Body of pancreas (tissue), 4 donors: ENCODE measurements at regions not wholly inside any gene's neighbourhood (a gene's known extent, or its start where the extent isn't known, plus 50 kb on each side); places are given as distances from the start of the nearest gene placed in this dataset.

Experiments used
- ATAC-seq: fragments of 150-250 bp; one replicate; pipeline ENCODE4 v1.9.1; 2016
- DNase-seq, 4 donors: peaks; one replicate each; pipeline ENCODE4 v3.0.0-alpha.2; 2019
- H3K27ac ChIP-seq, 4 donors: fragments of 200-600 bp; sonication (generic); 1 replicate in 3 of 4; 2 replicates in 1 of 4; pipeline versions ENCODE4 v1.5.1 to v1.6.1; 2016 to 2019; ENCODE audit warnings: mild to moderate bottlenecking in 1 of 4, mixed read lengths in 1 of 4, moderate library complexity in 1 of 4
- H3K27me3 ChIP-seq, 2 donors: fragments of 200-600 bp; sonication (generic); one replicate each; pipeline ENCODE4 v1.6.0; 2016; ENCODE audit warnings: mild to moderate bottlenecking in 1 of 2
- H3K36me3 ChIP-seq, 2 donors: fragments of 200-600 bp; sonication (generic); replicated peaks in 1 of 2; 2 replicates each; pipeline ENCODE4 v1.5.1; 2016; ENCODE audit warnings: low read depth in 2 of 2; ENCODE audit not compliant: insufficient read depth in 1 of 2
- H3K4me1 ChIP-seq: fragments of 200-600 bp; sonication (generic); one replicate; pipeline ENCODE4 v1.6.0; 2016
- H3K4me3 ChIP-seq, 2 donors: fragments of 200-600 bp; sonication (generic); 1 replicate in 1 of 2; 2 replicates in 1 of 2; pipeline ENCODE4 v1.5.1; 2016 to 2019
- H3K9me3 ChIP-seq, 3 donors: fragments of 200-600 bp; sonication (generic); 1 replicate in 2 of 3; 2 replicates in 1 of 3; pipeline ENCODE4 v1.5.1; 2016
- POLR2A ChIP-seq, 3 donors: fragments of 450-650 bp; IDR thresholded peaks; one replicate each; pipeline ENCODE4 v1.6.1; 2016; ENCODE audit warnings: antibody characterized with exemption in 3 of 3, mild to moderate bottlenecking in 2 of 3
- WGBS, 2 donors: methylation state at CpG; one replicate each; pipeline ENCODE4 v1.1.5; 2017; 5-methylcytosine and 5-hydroxymethylcytosine counted together
- intact Hi-C: fragments of 100-400 bp; cut with DNase I; formaldehyde crosslinking; loops from one replicate; pipeline ENCODE4 v1.15.1; 2023
- TF ChIP-seq, protein P1 (sequence below), 7 experiments: fragments of 450-650 bp in 4 of 7; fragments of 200-600 bp in 3 of 7; sonication (generic) in 3 of 7; IDR thresholded peaks; one replicate each; pipeline ENCODE4 v1.5.1; 2016 to 2019; ENCODE audit warnings: antibody characterized with exemption in 7 of 7

DNA sequence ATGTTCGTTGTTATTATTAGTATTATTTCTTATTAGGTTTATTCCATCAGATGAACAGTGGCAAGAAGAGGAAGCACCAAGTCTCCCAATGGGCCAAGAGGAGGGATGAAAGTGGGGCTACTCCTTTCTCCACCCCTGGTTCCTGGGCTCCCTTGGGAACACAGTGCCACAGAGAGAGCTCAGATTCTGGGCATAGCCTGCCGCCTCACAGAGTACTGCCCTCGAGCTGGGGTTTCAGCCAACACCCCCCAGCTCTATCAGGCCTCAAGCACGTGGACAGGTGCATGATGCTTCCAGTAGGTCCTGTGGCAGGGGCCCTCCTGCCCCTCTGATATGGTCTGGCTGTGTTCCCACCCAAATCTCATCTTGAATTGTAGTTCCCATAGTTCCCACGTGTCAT is 103.6 kb upstream of the RNF32 start:
- no peaks in the 10 kb centered on the region for H3K9me3 ChIP-seq
- H3K27ac ChIP-seq: no peak overlapping the region
- H3K36me3 ChIP-seq: no peaks in the 10 kb centered on the region
- TF ChIP-seq POLR2A (IDR thresholded peaks at IDR 0.05): no peak
- TF ChIP-seq, protein P1, sequence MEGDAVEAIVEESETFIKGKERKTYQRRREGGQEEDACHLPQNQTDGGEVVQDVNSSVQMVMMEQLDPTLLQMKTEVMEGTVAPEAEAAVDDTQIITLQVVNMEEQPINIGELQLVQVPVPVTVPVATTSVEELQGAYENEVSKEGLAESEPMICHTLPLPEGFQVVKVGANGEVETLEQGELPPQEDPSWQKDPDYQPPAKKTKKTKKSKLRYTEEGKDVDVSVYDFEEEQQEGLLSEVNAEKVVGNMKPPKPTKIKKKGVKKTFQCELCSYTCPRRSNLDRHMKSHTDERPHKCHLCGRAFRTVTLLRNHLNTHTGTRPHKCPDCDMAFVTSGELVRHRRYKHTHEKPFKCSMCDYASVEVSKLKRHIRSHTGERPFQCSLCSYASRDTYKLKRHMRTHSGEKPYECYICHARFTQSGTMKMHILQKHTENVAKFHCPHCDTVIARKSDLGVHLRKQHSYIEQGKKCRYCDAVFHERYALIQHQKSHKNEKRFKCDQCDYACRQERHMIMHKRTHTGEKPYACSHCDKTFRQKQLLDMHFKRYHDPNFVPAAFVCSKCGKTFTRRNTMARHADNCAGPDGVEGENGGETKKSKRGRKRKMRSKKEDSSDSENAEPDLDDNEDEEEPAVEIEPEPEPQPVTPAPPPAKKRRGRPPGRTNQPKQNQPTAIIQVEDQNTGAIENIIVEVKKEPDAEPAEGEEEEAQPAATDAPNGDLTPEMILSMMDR (IDR thresholded peaks at IDR 0.05): no peak
- ATAC-seq: no peak
- no peak overlapping the region for H3K4me3 ChIP-seq
- WGBS, 2 donors: 74 to 77% methylated on average over 4 to 5 of the region's 5 CpGs
- no peaks in the 10 kb centered on the region for H3K27me3 ChIP-seq
- H3K4me1 ChIP-seq: no peaks in the 10 kb centered on the region
- intact Hi-C loops: no loop called here
- no peak for DNase-seq

DNA sequence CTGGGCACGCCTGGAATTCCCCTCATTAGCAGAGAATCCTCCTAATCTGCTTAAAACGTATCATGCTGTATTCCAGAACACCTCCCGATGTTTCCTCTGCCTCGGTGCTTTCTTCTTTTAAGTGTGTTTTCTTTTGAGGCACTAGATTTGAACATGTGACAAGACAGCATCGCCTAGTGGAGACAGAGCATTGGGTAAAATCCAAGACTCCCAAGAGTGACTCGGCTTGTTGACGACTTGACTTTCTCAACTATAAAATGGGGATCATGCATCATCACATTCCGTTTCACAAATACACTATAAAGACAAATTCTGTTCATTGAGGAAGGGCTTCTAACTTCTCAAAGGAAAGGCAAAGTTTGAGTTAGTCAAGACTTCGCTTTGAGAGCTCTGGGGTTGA is 105.6 kb upstream of the RNF32 start:
- TF ChIP-seq, protein P1 (IDR thresholded peaks at IDR 0.05): no peak
- no peak for TF ChIP-seq POLR2A (IDR thresholded peaks at IDR 0.05)

DNA sequence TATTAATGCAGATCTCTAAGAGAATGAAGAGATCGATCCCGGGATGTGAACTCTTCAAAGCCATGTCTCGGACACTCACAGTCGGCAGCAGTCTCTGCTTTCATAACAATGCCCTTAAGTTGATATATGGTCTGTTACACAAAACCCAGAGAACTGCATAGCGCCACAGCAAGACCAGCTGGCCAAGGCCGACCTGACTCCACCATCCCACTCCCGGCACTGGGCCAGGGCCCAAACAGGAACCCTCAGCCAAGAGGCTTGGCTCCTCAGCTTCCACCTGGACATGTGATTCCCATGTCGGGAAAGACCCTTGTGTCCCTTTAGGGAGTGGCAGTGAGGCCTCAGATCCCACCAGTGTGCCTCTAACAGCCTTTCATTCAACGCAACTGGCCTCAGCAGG is 106.6 kb upstream of the RNF32 start:
- Histone ChIP-seq H3K27ac (no peak overlapping the region), H3K4me3 (no peak overlapping the region), H3K36me3 (no peaks in the 10 kb centered on the region), H3K27me3 (no peaks in the 10 kb centered on the region), H3K9me3 (no peaks in the 10 kb centered on the region), H3K4me1 (no peaks in the 10 kb centered on the region)
- 85 to 96% methylated on average over 8 to 9 of the region's 9 CpGs for WGBS, 2 donors
- ATAC-seq (no peak), DNase-seq (no peak)
- no peak for TF ChIP-seq POLR2A (IDR thresholded peaks at IDR 0.05)
- TF ChIP-seq, protein P1 (IDR thresholded peaks at IDR 0.05): no peak
- intact Hi-C loops: no loop called here

More for the DNA sequence above, 105.6 kb upstream of the RNF32 start:
- Histone ChIP-seq H3K4me1 (no peaks in the 10 kb centered on the region), H3K27me3 (no peaks in the 10 kb centered on the region), H3K27ac (no peak overlapping the region), H3K4me3 (no peak overlapping the region), H3K36me3 (no peaks in the 10 kb centered on the region), H3K9me3 (no peaks in the 10 kb centered on the region)
- no peak for DNase-seq
- WGBS, 2 donors: 85 to 89% methylated on average over 9 of the region's 9 CpGs
- no peak for ATAC-seq
- intact Hi-C loops: no loop called here

DNA sequence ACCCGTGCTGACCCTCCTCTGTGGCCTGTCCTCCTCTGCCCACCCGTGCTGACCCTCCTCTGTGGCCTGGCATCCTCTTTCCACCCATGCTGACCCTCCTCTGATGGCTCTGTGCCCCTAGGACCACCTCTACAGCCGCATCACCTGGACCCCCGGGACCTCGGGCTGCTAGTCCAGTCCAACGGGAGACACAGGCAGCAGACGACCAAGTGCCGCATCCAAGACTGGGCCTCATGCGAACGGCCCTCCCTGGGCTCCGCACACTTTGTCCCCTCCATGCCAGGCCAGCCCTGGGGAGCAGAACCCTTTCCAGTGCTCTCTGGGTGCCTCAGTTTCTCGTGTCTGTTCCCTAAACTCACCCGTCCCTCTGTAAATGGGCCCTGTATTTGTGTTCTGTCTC is 107.2 kb upstream of the RNF32 start:
- 89 to 91% methylated on average over 12 to 13 of the region's 13 CpGs for WGBS, 2 donors
- Histone ChIP-seq H3K27ac (no peak overlapping the region), H3K9me3 (no peaks in the 10 kb centered on the region), H3K4me1 (no peaks in the 10 kb centered on the region), H3K36me3 (no peaks in the 10 kb centered on the region), H3K27me3 (no peaks in the 10 kb centered on the region), H3K4me3 (no peak overlapping the region)
- TF ChIP-seq, protein P1 (IDR thresholded peaks at IDR 0.05): no peak
- TF ChIP-seq POLR2A (IDR thresholded peaks at IDR 0.05): no peak
- intact Hi-C loops: no loop called here
- ATAC-seq (no peak), DNase-seq (no peak)

DNA sequence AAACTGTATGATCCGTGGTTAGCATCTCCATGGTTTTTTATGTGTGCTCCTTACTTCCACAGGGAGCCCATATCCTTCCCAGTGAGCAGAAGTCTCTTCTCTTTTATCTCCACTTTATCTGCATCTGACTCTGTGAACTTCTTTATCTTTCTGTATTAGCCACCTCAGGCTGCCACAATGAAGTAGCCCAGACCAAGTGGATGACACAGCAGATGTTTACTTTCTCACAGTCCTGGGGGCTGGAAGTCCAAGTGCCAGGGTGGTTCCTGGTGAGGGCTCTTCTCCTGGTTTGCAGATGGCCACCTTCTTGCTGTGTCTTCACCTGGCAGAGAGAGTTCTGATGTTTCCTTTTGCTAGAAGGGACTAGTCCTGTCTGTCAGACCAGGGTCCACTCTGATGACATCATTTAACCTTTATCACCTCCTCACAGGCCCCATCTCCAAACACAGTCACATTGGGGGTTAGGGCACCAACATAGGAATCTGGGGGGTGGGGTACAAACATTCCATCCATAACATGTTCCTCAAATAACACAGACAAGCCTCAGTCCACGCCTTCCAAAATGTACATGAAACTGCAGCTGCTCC is 108.5 kb upstream of the RNF32 start:
- H3K4me3 ChIP-seq: no peak overlapping the region
- H3K9me3 ChIP-seq: no peaks in the 10 kb centered on the region
- no peaks in the 10 kb centered on the region for H3K27me3 ChIP-seq
- TF ChIP-seq, protein P1 (IDR thresholded peaks at IDR 0.05): no peak
- TF ChIP-seq POLR2A (IDR thresholded peaks at IDR 0.05): no peak
- WGBS, 2 donors: 45 to 93% methylated on average over 2 of the region's 2 CpGs
- no peak overlapping the region for H3K27ac ChIP-seq
- ATAC-seq (no peak), DNase-seq (no peak)
- H3K4me1 ChIP-seq: peaks cover 9% of the 10 kb centered on the region
- H3K36me3 ChIP-seq: no peaks in the 10 kb centered on the region
- intact Hi-C loops: no loop called here
